ENCODE measurements at regions not wholly inside any gene's neighbourhood (a gene's known extent, or its start where the extent isn't known, plus 50 kb on each side); places are given as distances from the start of the nearest gene placed in this dataset.

- no peak for TF ChIP-seq CTCF (IDR thresholded peaks at IDR 0.05)
- TF ChIP-seq POLR2A (IDR thresholded peaks at IDR 0.05), result no peak
Measured at GRCh38 chr3:161576714-161577510, 80.3 kb downstream of the OTOL1 start.

Data from tibial nerve (tissue), 3 donors.